ENCODE measurements at regions not wholly inside any gene's neighbourhood (a gene's known extent, or its start where the extent isn't known, plus 50 kb on each side); places are given as distances from the start of the nearest gene placed in this dataset.

DNA sequence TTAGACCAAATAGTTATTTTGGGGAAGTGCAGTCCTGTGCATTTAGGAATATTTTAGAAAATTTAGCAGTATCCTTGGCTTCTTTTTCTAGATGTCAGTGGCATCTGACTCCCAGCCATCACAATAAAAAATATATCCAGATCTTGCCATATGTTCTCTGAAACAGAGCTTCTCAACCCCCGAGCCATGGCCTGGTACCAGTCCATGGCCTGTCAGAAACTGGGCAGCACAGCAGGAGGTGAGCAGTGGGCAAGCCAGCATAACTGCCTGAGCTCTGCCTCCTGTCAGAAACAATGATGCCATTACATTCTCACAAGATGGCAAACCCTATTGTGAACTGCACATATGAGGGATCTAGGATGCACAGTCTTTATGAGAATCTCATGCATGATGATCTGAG lies 480.0 kb downstream of the LRRIQ3 start:
- TF ChIP-seq POLR2A (IDR thresholded peaks at IDR 0.05; ENCODE audit: low read length) (no peak), GATA1 (IDR thresholded peaks at IDR 0.05; ENCODE audit: low read depth, low read length) (no peak)

Data from erythroblast (primary cell).